Transverse colon (tissue), 4 donors: ENCODE measurements at regions not wholly inside any gene's neighbourhood (a gene's known extent, or its start where the extent isn't known, plus 50 kb on each side); places are given as distances from the start of the nearest gene placed in this dataset.
"Not testable (repeated sequence)": the region's sequence is repeated elsewhere in the genome, so short reads cannot be mapped to it uniquely, and the experiment has no call there.

Experiments
- DNase-seq: peaks from one replicate; pipeline ENCODE4 v3.0.0-alpha.2; 2019
- H3K27ac ChIP-seq, 4 donors: fragments of 200-600 bp; sonication (generic); 2 replicates each; pipeline ENCODE4 v1.5.1; 2016 to 2018; ENCODE audit warnings: inconsistent platforms in 4 of 4
- H3K27me3 ChIP-seq: fragments of 200-600 bp; sonication (generic); 2 replicates; pipeline ENCODE4 v1.5.1; 2017; ENCODE audit warnings: inconsistent platforms
- H3K36me3 ChIP-seq, 4 donors: fragments of 200-600 bp; sonication (generic); 2 replicates each; pipeline ENCODE4 v1.5.1; 2017 to 2019; ENCODE audit warnings: inconsistent platforms in 4 of 4
- H3K4me1 ChIP-seq, 4 donors: fragments of 200-600 bp; sonication (generic); 2 replicates each; pipeline ENCODE4 v1.5.1; 2017 to 2020; ENCODE audit warnings: inconsistent platforms in 4 of 4
- H3K4me3 ChIP-seq, 4 donors: fragments of 200-600 bp; sonication (generic); 1 replicate in 1 of 4; 2 replicates in 3 of 4; pipeline versions ENCODE4 v1.5.1 to v1.6.1; 2017 to 2019; ENCODE audit warnings: inconsistent platforms in 4 of 4
- H3K9me3 ChIP-seq, 2 donors: fragments of 200-600 bp; sonication (generic); 2 replicates each; pipeline ENCODE4 v1.5.1; 2017 to 2019; ENCODE audit warnings: inconsistent platforms in 2 of 2
- EP300 ChIP-seq: sonication (generic); formaldehyde crosslinking; IDR thresholded peaks from one replicate; pipeline ENCODE4 v1.6.1; 2017; ENCODE audit warnings: antibody characterized with exemption, low read depth
- POLR2A ChIP-seq: fragments of 450-650 bp; IDR thresholded peaks from one replicate; pipeline ENCODE4 v1.6.1; 2016; ENCODE audit warnings: antibody characterized with exemption, mild to moderate bottlenecking, moderate library complexity
- POLR2AphosphoS5 ChIP-seq, 3 donors: sonication (generic); formaldehyde crosslinking; IDR thresholded peaks; one replicate each; pipeline ENCODE4 v1.6.1; 2016; ENCODE audit warnings: antibody characterized with exemption in 3 of 3
- WGBS, 2 donors: methylation state at CpG; one replicate each; pipeline ENCODE4 v1.1.5; 2018; ENCODE audit warnings: low coverage in 1 of 2; 5-methylcytosine and 5-hydroxymethylcytosine counted together
- in situ Hi-C, 4 donors: fragments of 200-750 bp; cut with MboI; loops; one replicate each; pipeline versions ENCODE4 v1.15.0 to v1.15.1; 2017; ENCODE audit warnings: low sequenced_read_pairs in 3 of 4, low pct_ligation_motif_present in 1 of 4, low pct_unique_long_range_greater_than_20kb in 1 of 4
- intact Hi-C: fragments of 100-400 bp; cut with DNase I; formaldehyde crosslinking; loops from one replicate; pipeline ENCODE4 v1.15.1; 2023; ENCODE audit warnings: low total_unique reads
- TF ChIP-seq, protein P1 (sequence below), 5 experiments: fragments of 200-600 bp in 3 of 5; fragments of 450-650 bp in 2 of 5; sonication (generic) in 3 of 5; IDR thresholded peaks; 1 replicate in 2 of 5; 2 replicates in 3 of 5; pipeline ENCODE4 v1.5.1; 2016 to 2017; ENCODE audit warnings: antibody characterized with exemption in 5 of 5, inconsistent platforms in 3 of 5, mild to moderate bottlenecking in 2 of 5, moderate library complexity in 1 of 5

DNA sequence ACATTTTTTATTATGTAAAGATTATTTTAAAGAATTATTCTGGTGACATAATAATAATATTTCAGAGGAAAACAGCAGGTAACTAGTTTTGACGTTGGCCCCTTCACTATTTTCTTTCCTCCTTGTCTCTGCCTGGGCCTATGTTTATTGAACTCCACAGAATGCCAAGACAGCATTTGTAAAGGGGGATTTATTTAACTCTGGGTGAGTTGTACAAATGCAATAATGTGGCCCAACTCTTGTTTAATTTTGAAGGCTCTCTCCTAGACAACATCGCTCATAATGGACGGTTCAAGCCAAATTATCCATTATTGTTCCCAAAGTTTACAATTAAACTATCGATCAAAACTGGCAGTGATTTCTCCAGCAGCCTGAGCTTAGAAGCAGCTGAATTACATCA is 374.3 kb upstream of the SLC35B3 start:
- no peak for TF ChIP-seq POLR2AphosphoS5 (IDR thresholded peaks at IDR 0.05)
- TF ChIP-seq EP300: no peak
- TF ChIP-seq, protein P1, sequence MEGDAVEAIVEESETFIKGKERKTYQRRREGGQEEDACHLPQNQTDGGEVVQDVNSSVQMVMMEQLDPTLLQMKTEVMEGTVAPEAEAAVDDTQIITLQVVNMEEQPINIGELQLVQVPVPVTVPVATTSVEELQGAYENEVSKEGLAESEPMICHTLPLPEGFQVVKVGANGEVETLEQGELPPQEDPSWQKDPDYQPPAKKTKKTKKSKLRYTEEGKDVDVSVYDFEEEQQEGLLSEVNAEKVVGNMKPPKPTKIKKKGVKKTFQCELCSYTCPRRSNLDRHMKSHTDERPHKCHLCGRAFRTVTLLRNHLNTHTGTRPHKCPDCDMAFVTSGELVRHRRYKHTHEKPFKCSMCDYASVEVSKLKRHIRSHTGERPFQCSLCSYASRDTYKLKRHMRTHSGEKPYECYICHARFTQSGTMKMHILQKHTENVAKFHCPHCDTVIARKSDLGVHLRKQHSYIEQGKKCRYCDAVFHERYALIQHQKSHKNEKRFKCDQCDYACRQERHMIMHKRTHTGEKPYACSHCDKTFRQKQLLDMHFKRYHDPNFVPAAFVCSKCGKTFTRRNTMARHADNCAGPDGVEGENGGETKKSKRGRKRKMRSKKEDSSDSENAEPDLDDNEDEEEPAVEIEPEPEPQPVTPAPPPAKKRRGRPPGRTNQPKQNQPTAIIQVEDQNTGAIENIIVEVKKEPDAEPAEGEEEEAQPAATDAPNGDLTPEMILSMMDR (IDR thresholded peaks at IDR 0.05): no peak
- TF ChIP-seq POLR2A: no peak
- intact Hi-C loops (no loop called here), in situ Hi-C loops (no loop called here)

DNA sequence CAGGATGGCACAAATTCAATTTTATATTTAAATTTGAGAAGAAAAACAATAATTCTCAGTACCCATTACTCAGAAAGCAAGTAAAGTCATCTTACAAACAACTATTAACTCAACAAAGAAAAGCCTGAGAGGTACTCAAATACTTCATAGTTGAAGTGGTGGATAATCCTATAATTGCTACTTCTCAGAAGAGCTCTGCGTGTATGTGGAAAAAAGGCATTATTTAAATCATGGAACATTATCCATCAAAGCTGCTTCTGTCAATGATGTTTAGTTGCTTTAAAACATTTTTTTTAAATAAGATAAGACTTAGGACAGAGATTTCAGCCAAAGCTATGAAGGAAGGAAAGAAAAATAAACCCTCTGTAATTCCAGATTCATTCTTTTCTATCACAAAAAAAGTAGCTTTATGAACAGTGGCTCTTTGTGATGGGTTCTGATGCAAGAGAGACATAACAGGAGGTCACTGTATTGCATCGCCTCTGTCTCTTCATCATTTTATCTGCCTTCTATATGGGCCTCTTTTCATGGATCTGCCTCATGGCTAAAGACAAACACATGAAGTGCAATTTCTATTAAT is 367.9 kb upstream of the SLC35B3 start:
- in situ Hi-C loops: no loop called here
- no peaks in the 10 kb centered on the region for H3K4me1 ChIP-seq
- H3K36me3 ChIP-seq: no peaks in the 10 kb centered on the region
- no peaks in the 10 kb centered on the region for H3K27me3 ChIP-seq
- no peak overlapping the region for H3K4me3 ChIP-seq
- intact Hi-C loops: no loop called here
- no peak for DNase-seq
- WGBS, 2 donors: 89 to 92% methylated on average over 2 of the region's 2 CpGs
- TF ChIP-seq EP300 (no peak), POLR2A (no peak), POLR2AphosphoS5 (IDR thresholded peaks at IDR 0.05) (no peak)
- TF ChIP-seq, protein P1 (IDR thresholded peaks at IDR 0.05): no peak
- H3K9me3 ChIP-seq: peaks cover 0 to 4% of the 10 kb centered on the region in 2 donors
- H3K27ac ChIP-seq: no peak overlapping the region

More for the DNA sequence above, 374.3 kb upstream of the SLC35B3 start:
- Histone ChIP-seq H3K9me3 (no peaks in the 10 kb centered on the region), H3K27me3 (no peaks in the 10 kb centered on the region), H3K36me3 (no peaks in the 10 kb centered on the region), H3K27ac (no peak overlapping the region), H3K4me3 (no peak overlapping the region), H3K4me1 (no peaks in the 10 kb centered on the region)
- WGBS, 2 donors: 72 to 87% methylated on average over 4 of the region's 4 CpGs
- DNase-seq: no peak

DNA sequence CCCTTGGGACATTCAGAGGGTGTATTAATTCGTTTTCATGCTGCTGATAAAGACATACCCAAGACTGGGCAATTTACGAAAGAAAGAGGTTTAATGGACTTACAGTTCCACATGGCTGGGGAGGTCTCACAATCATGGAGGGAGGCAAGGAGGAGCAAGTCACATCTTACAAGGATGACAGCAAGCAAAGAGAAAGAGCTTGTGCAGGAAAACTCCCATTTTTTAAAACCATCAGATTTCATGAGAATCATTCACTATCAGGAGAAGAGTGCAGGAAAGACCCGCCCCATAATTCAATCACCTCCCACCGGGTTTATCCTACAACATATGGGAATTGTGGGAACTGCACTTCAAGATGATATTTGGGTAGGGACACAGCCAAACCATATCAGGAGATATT is 367.1 kb upstream of the SLC35B3 start:
- intact Hi-C loops: not testable (repeated sequence)

DNA sequence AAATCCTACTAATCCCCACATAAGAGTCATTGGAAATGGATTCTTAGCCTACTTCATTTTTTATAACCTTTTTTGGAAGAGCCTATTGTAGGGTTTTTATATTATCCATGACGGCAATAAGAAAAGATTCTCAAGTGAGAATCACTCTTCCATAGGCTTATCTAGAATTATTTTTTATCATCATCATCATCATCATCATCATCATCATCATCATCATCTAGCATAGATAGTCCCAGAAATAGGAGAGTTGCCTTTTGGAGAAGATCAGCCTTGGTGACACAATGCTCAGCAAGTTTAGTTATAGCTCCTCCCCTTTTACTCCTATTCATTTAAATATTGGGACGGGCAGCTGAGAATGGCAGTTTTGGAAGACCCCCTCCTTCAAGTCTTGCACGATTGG is 359.1 kb upstream of the SLC35B3 start:
- 87 to 89% methylated on average over 2 to 3 of the region's 3 CpGs for WGBS, 2 donors
- Histone ChIP-seq H3K4me3 (no peak overlapping the region), H3K4me1 (no peaks in the 10 kb centered on the region), H3K9me3 (no peaks in the 10 kb centered on the region), H3K27ac (no peak overlapping the region), H3K36me3 (no peaks in the 10 kb centered on the region), H3K27me3 (no peaks in the 10 kb centered on the region)
- TF ChIP-seq POLR2A: no peak
- TF ChIP-seq POLR2AphosphoS5 (IDR thresholded peaks at IDR 0.05): no peak
- TF ChIP-seq, protein P1 (IDR thresholded peaks at IDR 0.05): no peak
- TF ChIP-seq EP300: no peak
- DNase-seq: no peak
- intact Hi-C loops (no loop called here), in situ Hi-C loops (no loop called here)

More for the DNA sequence above, 367.1 kb upstream of the SLC35B3 start:
- WGBS, 2 donors: 60 to 82% methylated on average over 1 to 4 of the region's 4 CpGs
- in situ Hi-C loops, H3K27ac ChIP-seq, H3K9me3 ChIP-seq, H3K4me1 ChIP-seq, H3K4me3 ChIP-seq, H3K27me3 ChIP-seq, H3K36me3 ChIP-seq, DNase-seq: not testable (repeated sequence)

DNA sequence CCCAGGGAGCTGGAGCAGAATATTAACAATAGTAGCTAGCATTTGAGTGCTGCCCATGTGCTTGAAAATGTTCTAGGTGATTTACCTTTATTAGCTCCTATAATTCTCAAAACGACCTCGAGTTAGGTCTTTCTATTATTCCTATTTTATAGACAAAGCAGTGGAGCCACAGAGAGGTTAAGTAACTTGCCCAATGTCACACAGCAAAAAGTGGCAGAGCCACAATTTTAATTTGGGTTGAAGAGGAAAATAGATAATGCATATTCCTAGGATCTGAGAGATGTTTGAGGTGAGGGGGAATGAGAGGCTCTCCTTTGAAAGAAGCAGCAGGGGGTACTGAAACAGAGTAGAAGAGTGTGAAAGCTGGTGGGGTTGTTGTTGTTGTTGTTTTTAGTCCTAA is 354.5 kb upstream of the SLC35B3 start:
- Histone ChIP-seq H3K4me1 (no peaks in the 10 kb centered on the region), H3K27me3 (no peaks in the 10 kb centered on the region), H3K9me3 (no peaks in the 10 kb centered on the region), H3K27ac (no peak overlapping the region), H3K36me3 (no peaks in the 10 kb centered on the region), H3K4me3 (no peak overlapping the region)
- TF ChIP-seq EP300: no peak
- TF ChIP-seq, protein P1 (IDR thresholded peaks at IDR 0.05): no peak
- TF ChIP-seq POLR2A: no peak
- no peak for TF ChIP-seq POLR2AphosphoS5 (IDR thresholded peaks at IDR 0.05)
- DNase-seq: no peak
- 47 to 74% methylated on average over 2 of the region's 2 CpGs for WGBS, 2 donors
- intact Hi-C loops: no loop called here
- in situ Hi-C loops: no loop called here
